ENCODE measurements at regions not wholly inside any gene's neighbourhood (a gene's known extent, or its start where the extent isn't known, plus 50 kb on each side); places are given as distances from the start of the nearest gene placed in this dataset.

GRCh38 chr3:117404730-117405129 is 695.2 kb downstream of the TUSC7 start:
- TF ChIP-seq GATA3 (IDR thresholded peaks at IDR 0.05; ENCODE audit: low read depth, low read length) (no peak), GATA2 (IDR thresholded peaks at IDR 0.05; ENCODE audit: low read depth, low read length) (no peak)
